ENCODE measurements at regions not wholly inside any gene's neighbourhood (a gene's known extent, or its start where the extent isn't known, plus 50 kb on each side); places are given as distances from the start of the nearest gene placed in this dataset.
"Not testable (repeated sequence)": the region's sequence is repeated elsewhere in the genome, so short reads cannot be mapped to it uniquely, and the experiment has no call there.

DNA sequence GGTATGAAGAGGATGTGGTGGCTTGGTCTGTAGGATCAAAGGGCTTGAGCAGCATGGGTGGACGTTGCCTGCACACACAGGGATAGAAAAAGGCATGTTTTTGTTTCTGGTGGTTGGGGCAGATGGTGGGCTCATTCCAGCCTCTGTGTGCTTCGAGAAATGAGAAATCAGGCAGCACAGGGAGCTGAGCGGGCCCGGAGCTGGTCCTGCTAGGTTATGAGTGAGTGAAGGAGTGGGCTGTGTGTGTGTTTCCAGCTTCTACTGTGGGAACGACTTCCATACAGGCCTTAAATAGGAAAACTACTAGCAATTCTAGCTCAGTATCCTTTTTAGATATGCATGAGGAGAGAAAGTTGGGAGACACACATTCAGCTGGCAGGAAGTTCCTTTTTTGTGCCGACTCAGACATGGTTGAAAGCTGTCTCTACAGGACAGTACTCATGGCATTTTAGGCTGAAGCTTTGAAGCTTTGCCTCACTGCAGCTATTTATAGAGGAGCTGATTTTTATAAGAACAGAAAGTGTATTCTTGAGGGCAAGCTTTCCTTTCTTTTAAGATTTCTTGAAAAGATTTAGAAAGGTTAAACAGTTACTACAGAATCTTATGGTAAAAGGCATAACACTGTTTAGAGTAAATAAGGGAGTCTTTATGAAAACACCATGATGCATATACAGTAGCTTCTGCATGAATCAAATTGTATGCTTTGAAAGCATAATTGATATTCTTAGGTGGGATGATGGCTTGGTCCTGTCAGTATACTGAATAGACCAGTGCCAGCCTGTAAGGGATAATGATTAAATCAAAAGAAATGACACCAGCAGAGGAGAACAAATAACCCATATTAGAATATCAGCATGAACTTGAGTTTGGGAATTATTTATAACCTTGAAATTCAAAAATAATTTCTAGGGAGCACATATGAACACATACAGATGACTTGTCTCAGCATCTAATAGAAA lies 104.0 kb upstream of the MAN1A1 start:
- no peak for DNase-seq (ENCODE audit: low read depth)

DNA sequence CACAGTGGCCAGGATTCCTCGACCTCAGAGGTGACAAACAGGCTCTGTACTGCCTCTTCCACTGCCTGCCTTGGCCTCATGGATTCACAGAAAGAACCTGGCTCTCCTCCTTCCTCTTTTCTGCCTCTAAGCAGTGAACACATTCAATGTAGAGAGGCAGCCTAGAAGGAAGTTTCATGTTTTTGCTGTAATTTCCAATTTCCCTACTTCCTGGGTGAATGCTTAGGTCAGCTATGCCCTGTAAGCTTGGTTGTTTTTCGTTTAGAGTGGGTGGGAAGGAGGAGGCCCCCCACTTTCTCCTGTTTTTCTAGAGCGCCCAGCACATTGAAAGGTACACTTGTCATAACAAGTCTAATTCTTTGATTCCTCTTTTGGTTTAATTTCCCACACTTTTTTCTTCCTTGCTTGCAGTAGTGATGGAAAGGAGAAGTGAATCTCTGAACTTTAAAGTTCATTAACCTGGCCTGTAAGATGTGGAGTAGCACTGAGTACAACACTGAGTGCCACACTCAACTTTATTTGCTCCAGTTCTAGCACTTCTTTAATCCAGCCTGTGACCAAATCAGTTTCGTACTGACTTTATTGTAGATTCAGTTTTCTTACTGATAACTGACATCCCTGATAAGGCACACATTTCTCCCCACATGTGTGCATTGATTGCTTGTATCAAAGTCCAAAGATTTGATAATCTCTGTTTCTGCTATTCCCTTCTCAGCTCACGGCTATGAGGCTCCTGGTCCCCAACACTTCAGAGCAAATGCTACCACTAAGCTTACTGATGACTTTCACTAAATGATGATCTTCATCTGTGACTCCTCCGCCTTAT lies 100.0 kb upstream of the MAN1A1 start:
- DNase-seq (ENCODE audit: low read depth) = no peak

DNA sequence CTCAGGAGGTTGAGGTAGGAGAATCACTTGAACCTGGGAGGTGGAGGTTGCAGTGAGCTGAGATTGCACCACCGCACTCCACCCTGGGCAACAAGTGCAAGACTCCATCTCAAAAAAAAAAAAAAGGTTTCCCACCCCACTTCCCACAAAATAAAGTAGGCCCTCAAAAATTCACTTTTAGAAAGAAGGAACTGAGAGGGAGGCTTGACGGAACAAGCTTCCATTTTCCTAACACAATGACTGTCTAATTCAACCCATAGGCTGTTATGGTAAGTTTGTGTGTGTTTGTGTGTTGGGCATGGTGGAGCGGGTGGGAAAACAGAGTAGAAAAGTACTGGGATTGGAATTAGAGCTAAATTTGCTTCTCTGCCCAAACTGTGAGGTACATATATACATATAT lies 98.4 kb upstream of the MAN1A1 start:
- no peak for DNase-seq (ENCODE audit: low read depth)

DNA sequence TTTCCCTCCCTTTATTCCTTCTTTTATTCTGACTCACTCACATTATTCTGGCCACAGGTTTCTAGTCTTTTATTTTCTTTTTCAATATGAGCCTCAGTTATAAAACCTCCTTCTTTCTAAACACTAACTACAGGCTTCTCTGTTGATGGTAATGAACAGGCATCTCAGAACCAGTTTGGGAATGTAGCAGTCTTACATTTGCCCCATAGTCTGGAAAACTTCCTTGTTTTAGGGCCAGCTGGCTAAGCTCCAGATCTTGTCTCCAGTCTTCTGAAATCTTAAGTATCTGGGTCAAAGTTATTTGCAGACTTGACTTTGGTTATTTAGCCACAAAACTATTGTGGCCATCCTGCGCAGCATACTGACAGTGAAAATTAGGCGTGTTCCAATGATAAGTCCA lies 97.0 kb upstream of the MAN1A1 start:
- peak; percentile 71 for DNase-seq (ENCODE audit: low read depth)

DNA sequence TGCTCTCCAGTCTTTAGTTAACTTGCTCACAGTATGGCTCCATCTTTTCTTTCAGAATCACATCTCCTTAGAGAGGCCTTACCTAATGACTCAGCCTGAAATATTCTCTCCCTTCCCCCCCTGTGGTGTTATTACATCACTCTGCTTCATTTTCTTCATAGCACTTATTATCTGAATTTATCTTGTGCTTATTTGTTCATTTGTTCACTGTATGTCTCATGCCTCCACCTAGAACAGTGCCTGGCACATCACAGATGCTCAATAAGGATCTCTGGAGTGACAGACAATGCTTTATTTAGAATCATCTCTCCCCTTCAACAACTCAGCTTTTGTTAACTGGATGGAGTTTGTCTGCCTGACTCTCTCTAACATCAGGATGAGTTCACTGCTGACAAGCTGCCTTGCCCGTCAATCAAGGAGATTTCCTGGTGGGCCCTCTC lies 96.6 kb upstream of the MAN1A1 start:
- peak; percentile 74 for DNase-seq (ENCODE audit: low read depth)

DNA sequence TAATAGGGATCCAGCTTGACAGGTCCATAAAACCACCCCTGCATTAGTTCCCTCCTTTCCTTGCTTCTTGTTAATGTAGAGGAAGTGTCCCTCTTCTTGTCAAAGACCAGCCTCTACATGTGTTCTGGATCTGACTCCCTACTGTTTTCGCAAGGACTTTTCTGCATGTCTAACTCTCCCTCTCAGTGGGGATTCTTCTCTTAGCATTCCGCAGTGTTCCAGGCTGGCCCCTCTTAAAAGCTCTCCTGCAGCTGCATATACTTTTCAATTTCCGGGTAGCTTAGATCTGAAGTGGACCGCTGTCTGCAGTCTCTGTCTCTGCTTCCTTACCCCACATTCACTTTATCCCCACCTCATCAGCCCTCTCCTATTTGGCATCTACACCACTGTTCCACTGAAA lies 96.1 kb upstream of the MAN1A1 start:
- no peak for DNase-seq (ENCODE audit: low read depth)

DNA sequence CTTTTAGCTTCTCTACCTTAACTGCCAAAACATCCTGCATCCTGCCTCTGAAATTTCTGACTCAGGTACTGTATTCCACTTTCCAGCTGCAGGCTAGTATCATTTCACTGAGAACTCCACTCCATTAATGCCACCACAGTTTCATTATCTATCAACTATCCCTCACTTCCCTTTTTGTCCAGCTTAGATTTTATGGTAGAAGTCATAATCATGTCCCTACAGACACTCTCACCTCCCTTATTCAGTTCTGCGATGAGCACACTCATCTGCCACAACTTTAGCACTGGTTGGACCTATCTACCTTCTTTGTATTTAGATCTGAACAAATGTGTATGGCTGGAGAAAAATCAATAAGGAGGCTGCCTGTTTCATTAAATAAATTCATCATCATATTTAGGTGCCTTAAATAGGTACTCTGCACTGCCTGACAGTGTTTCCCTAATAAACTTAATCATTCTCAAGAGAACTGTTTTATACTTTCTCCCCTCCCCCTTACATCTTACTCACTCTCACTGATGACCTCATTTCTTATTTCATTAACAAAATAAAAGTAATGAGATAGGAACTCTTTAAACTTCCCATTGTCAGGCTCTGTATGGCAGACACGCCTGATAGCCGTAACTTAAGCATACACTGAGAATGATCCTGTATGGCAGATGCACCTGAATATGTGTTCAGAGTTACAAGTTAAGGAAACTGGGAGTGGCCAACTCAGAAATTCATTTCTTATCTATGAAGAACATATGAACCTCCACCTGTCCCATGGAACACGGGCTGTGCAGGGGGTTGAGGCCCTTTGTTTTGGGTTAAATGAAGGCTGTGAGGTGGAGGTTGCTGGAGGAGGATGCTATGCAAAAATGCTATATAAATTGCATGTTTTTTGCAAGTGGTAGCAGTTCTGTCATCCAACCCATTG lies 95.3 kb upstream of the MAN1A1 start:
- no peak for DNase-seq (ENCODE audit: low read depth)

DNA sequence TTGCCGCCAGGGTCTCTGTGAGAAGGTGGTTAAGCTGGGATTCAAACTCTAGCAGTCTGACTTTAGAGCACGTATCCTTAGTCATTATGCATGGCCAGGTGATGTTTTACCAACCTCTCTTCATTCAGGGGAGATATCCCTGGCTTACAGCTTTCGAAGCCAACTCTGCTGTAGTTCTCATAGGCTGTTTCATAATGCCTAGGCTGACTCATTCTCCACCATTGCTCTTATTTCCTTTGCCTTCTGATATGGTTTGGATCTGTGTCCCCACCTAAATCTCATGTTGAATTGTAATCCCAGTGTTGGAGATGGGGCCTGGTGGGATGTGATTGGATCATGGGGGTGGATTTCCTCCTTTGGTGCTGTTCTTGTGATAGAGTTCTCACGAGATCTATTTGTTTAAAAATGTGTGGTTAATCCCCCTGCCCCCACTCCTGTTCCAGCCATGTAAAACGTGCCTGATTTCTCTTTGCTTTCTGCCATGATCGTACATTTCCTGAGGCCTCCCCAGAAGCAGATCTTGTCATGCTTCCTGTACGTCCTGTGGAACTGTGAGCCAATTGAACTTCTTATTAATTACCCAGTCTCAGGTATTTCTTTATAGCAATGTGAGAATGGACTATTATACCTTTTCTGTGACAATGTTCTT lies 94.6 kb upstream of the MAN1A1 start:
- peak; percentile 24 for DNase-seq (ENCODE audit: low read depth)

DNA sequence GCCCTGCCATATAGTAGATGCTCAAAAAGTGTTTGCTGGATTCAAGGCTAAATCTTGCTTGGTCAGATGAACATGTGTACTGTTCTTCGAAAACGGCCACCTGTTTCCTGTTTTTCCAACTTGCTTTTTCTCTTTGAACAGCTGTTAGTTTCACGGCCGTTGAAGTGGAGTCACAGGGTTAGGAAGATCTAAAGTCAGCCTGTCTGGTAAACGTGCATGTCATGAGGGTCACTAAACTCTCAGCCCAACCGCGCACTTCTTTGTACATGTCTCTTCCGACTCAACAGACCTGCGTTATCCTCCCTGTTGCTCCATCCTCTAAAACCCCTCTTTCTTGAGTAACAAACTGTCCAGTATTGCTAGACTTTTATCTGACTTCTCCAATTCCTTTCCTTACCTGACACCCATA lies 93.2 kb upstream of the MAN1A1 start:
- peak; percentile 92 for DNase-seq (ENCODE audit: low read depth)

DNA sequence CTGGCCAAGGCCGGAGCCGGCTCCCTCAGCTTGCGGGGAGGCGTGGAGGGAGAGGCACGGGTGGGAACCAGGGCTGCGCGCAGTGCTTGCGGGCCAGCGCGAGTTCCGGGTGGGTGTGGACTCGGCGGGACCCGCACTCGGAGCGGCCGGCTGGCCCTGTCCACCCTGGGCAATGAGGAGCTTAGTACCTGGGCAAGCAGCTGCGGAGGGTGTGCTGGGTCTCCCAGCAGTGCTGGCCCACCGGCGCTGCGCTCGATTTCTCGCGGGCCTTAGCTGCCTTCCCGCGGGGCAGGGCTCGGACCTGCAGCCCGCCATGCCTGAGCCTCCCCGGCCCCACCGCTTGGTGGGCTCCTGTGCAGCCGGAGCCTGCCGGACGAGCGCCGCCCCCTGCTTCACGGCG lies 91.4 kb upstream of the MAN1A1 start:
- no peak for DNase-seq (ENCODE audit: low read depth)

DNA sequence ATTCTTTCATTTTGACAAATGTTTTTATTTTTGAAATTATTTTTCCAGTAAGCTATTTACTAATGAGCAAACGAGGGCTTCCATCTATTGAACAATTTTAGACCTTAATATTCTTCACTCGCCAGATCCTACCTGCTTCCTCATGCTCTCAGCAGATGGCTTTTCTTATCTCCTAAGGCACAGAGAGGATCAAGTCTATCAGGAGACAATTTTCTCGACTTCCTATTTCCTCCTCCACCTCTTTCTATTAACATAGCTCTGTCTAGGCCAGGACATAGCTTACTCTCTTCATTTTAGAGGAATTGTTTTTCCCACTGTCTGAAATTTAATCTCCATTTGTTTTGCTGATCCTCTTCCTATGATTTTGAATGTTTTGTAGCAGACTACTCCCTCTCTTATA lies 87.0 kb upstream of the MAN1A1 start:
- no peak for DNase-seq (ENCODE audit: low read depth)

DNA sequence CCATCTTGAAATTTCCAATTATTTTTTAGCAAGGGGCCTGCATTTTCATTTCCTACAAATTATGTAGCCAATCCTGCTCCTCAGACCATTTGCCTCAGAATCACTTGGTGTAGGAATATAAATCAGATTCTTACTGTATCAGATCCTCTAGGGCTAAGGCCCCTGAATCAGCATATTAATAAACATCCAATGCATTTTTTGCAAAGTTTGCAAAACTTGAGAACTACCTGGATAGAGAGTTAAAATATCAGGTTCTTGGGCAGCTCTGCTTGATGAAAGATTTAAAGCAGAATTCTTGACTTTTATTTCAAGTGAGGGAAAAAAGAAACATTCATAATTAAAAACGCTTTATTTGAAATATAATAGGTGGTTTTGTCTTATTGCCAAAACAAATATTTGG lies 82.2 kb upstream of the MAN1A1 start:
- no peak for DNase-seq (ENCODE audit: low read depth)

DNA sequence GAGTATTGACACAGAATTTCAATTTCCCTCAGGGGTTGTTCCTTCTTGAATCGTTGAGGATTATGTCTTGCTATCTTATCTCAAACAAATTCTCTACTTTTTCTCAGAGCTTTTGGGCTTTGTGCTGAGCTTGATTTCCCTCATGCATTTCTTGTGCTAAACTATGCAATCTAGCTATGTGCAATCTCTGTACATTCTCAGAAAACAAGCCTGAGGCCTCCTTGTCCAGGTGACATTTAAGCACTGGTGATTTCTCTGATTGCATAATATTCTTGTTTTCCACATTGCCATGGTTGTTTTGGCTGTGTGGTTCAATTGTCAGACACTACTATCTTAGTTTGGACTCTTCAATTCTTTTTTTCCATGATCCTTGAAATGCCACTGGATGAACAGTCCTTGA lies 81.2 kb upstream of the MAN1A1 start:
- no peak for DNase-seq (ENCODE audit: low read depth)

DNA sequence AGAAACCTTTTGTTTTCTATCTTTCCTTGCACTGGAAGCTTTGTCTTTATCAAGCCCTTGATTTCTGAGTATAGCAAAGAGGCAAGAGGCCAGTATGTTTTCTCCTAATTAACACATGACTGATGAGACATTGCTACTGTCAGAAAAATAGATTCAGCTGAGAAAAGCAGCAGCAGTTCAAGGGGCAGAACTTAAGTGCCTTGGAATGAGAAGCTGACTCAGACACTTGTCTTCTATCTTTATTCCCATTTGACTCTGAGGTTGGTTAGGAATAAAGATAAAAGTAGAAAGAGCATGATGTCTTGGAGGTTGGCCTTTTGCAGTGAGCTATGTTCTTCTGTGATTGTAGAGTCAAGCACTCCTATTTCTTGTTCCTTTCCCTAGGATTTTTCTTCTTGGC lies 79.1 kb upstream of the MAN1A1 start:
- DNase-seq (ENCODE audit: low read depth) = no peak

DNA sequence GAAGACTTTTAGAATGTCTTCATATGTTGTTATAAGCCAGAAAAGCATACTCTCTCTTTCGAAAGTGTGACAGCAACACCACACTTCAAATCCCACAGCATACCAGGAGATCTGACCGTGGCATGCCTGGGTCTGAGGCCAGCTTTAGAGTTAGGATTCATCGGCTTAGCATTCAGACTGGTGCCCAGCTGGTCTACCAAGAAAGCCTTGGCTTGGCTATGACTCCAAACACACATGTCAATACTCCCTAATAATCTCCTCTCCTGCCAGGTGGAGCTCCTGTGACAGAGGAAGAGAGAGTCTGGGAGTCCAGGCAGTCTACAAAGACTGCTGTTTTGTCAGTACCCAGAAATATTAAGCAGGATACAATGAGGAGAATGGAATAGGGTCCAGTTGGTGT lies 77.1 kb upstream of the MAN1A1 start:
- DNase-seq (ENCODE audit: low read depth) = peak; percentile 81

DNA sequence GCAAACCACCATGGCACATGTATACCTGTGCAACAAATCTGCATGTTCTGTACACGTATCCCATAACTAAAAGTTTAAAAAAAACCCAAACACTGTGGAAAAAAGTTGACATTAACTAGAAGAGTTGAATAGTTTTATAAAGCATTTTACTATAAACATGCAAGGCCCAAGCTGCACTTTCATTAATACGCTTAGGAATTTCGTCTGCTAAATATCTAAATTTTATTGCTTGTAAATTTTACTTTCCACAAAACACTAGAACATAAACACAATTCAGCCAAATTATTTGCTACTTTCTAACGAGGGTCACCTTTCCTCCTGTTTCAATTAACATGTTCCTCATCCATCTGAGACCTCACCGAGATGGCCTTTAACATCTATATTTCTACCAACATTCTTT lies 74.4 kb upstream of the MAN1A1 start:
- DNase-seq (ENCODE audit: low read depth) = no peak

DNA sequence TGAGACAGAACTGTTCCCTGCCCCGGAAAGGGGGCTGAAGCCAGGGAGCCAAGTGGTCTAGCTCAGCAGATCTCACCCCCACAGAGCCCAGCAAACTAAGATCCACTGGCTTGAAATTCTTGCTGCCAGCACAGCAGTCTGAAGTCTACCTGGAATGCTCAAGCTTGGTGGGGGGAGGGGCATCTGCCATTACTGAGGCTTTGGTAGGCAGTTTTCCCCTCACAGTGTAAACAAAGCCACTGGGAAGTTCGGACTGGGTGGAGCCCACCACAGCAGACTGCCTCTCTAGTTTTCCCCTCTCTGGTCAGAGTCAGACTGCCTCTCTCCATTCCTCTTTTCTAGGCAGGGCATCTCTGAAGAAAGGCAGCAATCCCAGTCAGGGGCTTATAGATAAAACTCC lies 68.5 kb upstream of the MAN1A1 start:
- DNase-seq (ENCODE audit: low read depth) = not testable (repeated sequence)

DNA sequence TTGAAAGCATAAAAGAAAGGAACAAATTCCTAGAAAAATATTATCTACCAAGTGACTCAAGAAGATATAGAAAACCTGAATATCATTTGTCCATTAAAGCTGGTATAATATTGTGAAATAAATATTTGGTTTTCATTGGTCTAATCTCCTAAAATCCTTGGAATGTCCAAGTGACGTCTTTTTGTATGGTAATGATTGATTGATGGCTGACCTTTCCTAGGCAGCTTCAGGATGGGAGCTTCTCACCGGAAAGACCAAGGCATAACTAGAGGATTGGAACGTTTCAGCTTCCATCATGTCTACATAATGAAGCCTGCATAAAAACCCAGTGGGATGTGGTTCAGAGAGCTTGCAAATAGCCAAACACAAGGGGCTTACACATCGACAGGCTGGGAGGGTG lies 57.6 kb upstream of the MAN1A1 start:
- no peak for DNase-seq (ENCODE audit: low read depth)

DNA sequence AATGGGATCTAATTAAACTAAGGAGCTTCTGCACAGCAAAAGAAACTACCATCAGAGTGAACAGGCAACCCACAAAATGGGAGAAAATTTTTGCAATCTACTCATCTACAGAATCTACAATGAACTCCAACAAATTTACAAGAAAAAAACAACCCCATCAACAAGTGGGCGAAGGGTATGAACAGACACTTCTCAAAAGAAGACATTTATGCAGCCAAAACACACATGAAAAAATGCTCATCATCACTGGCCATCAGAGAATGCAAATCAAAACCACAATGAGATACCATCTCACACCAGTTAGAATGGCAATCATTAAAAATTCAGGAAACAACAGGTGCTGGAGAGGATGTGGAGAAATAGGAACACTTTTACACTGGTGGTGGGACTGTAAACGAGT lies 55.6 kb upstream of the MAN1A1 start:
- DNase-seq (ENCODE audit: low read depth) = not testable (repeated sequence)
